SK-MEL-5 (cell line): ENCODE measurements at regions not wholly inside any gene's neighbourhood (a gene's known extent, or its start where the extent isn't known, plus 50 kb on each side); places are given as distances from the start of the nearest gene placed in this dataset.
"Not testable (repeated sequence)": the region's sequence is repeated elsewhere in the genome, so short reads cannot be mapped to it uniquely, and the experiment has no call there.

Source experiments
- DNase-seq: peaks from one replicate; pipeline ENCODE4 v3.0.0-alpha.2; 2016; ENCODE audit warnings: low read depth, low spot score
- in situ Hi-C: cut with HindIII; loops from 2 replicates; pipeline ENCODE4 v1.10.0; 2016; ENCODE audit warnings: low sequenced_read_pairs, high pct_unique_total_duplicates, low pct_unique_long_range_greater_than_20kb

GRCh38 chr4:33085709-33086108, 2365.5 kb downstream of the PCDH7 start:
- in situ Hi-C loops = no loop called here
- DNase-seq = no peak

- in situ Hi-C loops = no loop called here
- DNase-seq = no peak
Measured at GRCh38 chr4:33086331-33086925, 2366.3 kb downstream of the PCDH7 start.

GRCh38 chr4:33088713-33089112, 2368.5 kb downstream of the PCDH7 start:
- no peak for DNase-seq
- in situ Hi-C loops = no loop called here

GRCh38 chr4:33090910-33091309, 2370.7 kb downstream of the PCDH7 start:
- in situ Hi-C loops = no loop called here
- no peak for DNase-seq

- no peak for DNase-seq
- in situ Hi-C loops = no loop called here
Measured at GRCh38 chr4:33091961-33092360, 2371.8 kb downstream of the PCDH7 start.

GRCh38 chr4:33104273-33104672, 2384.1 kb downstream of the PCDH7 start:
- in situ Hi-C loops = no loop called here
- no peak for DNase-seq

GRCh38 chr4:33107814-33108213, 2387.6 kb downstream of the PCDH7 start:
- in situ Hi-C loops = no loop called here
- DNase-seq = no peak

- no peak for DNase-seq
- in situ Hi-C loops = no loop called here
Measured at GRCh38 chr4:33111117-33111516, 2390.9 kb downstream of the PCDH7 start.

- in situ Hi-C loops = no loop called here
Measured at GRCh38 chr4:33116871-33117270, 2396.7 kb downstream of the PCDH7 start.

GRCh38 chr4:33126002-33126401, 2405.8 kb downstream of the PCDH7 start:
- DNase-seq = no peak
- in situ Hi-C loops = no loop called here

More at GRCh38 chr4:33116871-33117270, 2396.7 kb downstream of the PCDH7 start:
- DNase-seq = no peak

- in situ Hi-C loops, DNase-seq: not testable (repeated sequence)
Measured at GRCh38 chr4:33130662-33131061, 2410.5 kb downstream of the PCDH7 start.

GRCh38 chr4:33133723-33134122, 2413.6 kb downstream of the PCDH7 start:
- no peak for DNase-seq
- in situ Hi-C loops = no loop called here

GRCh38 chr4:33134366-33134765, 2414.2 kb downstream of the PCDH7 start:
- in situ Hi-C loops = no loop called here
- DNase-seq = no peak

GRCh38 chr4:33149658-33150524, 2429.7 kb downstream of the PCDH7 start:
- in situ Hi-C loops = no loop called here
- no peak for DNase-seq

- in situ Hi-C loops = no loop called here
- DNase-seq = no peak
Measured at GRCh38 chr4:33150525-33150910, 2430.3 kb downstream of the PCDH7 start.

- in situ Hi-C loops = no loop called here
- peak; percentile 64 for DNase-seq
Measured at GRCh38 chr4:33160126-33160525, 2440.0 kb downstream of the PCDH7 start.

GRCh38 chr4:33161202-33161601, 2441.0 kb downstream of the PCDH7 start:
- in situ Hi-C loops = no loop called here
- DNase-seq = no peak

GRCh38 chr4:33162122-33162521, 2442.0 kb downstream of the PCDH7 start:
- in situ Hi-C loops = no loop called here
- no peak for DNase-seq

GRCh38 chr4:33171873-33172525, 2451.8 kb downstream of the PCDH7 start:
- in situ Hi-C loops = no loop called here
- no peak for DNase-seq
